HFFc6 (cell line): ENCODE measurements at regions not wholly inside any gene's neighbourhood (a gene's known extent, or its start where the extent isn't known, plus 50 kb on each side); places are given as distances from the start of the nearest gene placed in this dataset.

Experiments
- DNase-seq: peaks from one replicate; pipeline ENCODE4 v3.0.0-alpha.2; 2018
- H3K27ac Mint-ChIP-seq: 2 replicates; pipeline ENCODE4 v1.8.0; 2020; ENCODE audit warnings: mild to moderate bottlenecking, mixed read lengths
- H3K27me3 Mint-ChIP-seq: 2 replicates; pipeline ENCODE4 v1.8.0; 2021; ENCODE audit warnings: mild to moderate bottlenecking, moderate library complexity, mixed read lengths; ENCODE audit not compliant: insufficient read depth
- H3K36me3 Mint-ChIP-seq: 2 replicates; pipeline ENCODE4 v1.8.0; 2021; ENCODE audit warnings: low read depth, mixed read lengths
- H3K4me1 Mint-ChIP-seq: 2 replicates; pipeline ENCODE4 v1.8.0; 2020; ENCODE audit warnings: low read depth, mixed read lengths
- H3K4me3 Mint-ChIP-seq: 2 replicates; pipeline ENCODE4 v1.8.0; 2020; ENCODE audit warnings: mild to moderate bottlenecking, moderate library complexity, mixed read lengths
- H3K9me3 Mint-ChIP-seq: 2 replicates; pipeline ENCODE4 v1.8.0; 2020; ENCODE audit warnings: mild to moderate bottlenecking, mixed read lengths
- CTCF ChIP-seq: fragments of 200-600 bp; sonication (generic); IDR thresholded peaks from 2 replicates; pipeline ENCODE4 v1.5.0; 2021; ENCODE audit warnings: antibody characterized with exemption, mild to moderate bottlenecking

- no peak overlapping the region for H3K27ac Mint-ChIP-seq
- no peaks in the 10 kb centered on the region for H3K27me3 Mint-ChIP-seq
These were observed 349.7 kb upstream of the COBL start for GRCh38 chr7:51666266-51666665.

DNA sequence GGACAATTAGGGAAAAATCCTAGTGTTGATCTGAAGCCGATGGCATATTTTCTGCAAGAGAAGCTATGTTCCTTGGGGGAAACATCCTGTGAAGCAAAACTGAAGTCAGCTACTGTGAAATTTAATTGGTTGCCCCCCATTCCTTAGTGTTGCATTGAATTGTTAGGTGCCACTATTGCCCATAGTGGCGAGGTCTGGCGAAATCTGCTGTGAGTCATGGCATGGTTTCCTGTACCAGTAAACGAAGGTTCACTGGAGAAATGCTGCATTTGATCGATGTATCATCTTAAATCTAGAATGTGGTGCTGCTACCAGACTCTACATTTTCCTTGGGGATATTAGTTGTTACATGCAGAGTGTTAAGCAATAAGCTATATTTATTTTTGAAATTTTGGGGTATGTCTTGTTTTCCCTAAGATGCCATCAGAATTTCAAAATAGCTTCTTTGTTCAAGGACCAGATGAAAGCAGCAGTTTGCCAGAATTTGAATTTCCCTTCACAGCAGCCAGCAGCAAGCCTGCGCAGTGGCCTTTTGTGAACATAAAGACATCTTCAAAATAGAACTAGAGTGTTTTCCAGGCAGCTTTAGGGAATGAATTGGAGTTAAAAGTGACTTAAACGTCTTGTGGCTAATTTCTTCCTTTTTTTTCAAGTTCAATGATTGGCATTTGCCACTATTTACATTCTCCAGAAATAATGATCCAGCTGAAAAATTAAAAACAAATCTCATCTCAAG is 348.6 kb upstream of the COBL start:
- H3K9me3 Mint-ChIP-seq: peaks cover 46% of the 10 kb centered on the region
- TF ChIP-seq CTCF: no peak
- DNase-seq: no peak
- no peaks in the 10 kb centered on the region for H3K4me1 Mint-ChIP-seq
- no peak overlapping the region for H3K4me3 Mint-ChIP-seq
- H3K27ac Mint-ChIP-seq: no peak overlapping the region
- H3K27me3 Mint-ChIP-seq: no peaks in the 10 kb centered on the region
- H3K36me3 Mint-ChIP-seq: no peaks in the 10 kb centered on the region

More at GRCh38 chr7:51666266-51666665, 349.7 kb upstream of the COBL start:
- no peak overlapping the region for H3K4me3 Mint-ChIP-seq
- TF ChIP-seq CTCF: no peak
- peaks cover 41% of the 10 kb centered on the region for H3K9me3 Mint-ChIP-seq
- no peaks in the 10 kb centered on the region for H3K4me1 Mint-ChIP-seq
- no peak for DNase-seq
- H3K36me3 Mint-ChIP-seq: no peaks in the 10 kb centered on the region

DNA sequence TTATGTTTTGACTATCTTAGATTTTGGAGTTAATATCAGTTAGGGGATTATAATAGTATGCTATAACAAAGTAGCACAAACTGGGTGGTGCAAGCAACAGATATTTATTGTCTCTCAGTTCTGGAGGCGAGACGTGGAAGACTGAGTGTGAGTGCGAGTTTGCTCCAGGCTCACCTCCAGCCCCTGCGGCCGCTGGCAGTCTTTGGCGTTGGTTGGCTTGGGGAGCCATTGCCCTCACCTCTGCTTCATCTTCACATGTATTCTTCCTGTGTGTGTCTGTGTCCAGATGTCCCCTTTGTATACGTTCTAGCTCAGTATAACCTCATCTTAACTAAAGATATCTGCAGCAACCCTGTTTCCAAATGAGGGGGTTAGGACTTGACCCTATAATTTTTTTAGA is 343.9 kb upstream of the COBL start:
- TF ChIP-seq CTCF: no peak
- no peak for DNase-seq
- Mint-ChIP-seq H3K27me3 (no peaks in the 10 kb centered on the region), H3K27ac (no peak overlapping the region), H3K9me3 (peaks cover 50% of the 10 kb centered on the region), H3K36me3 (no peaks in the 10 kb centered on the region), H3K4me1 (no peaks in the 10 kb centered on the region), H3K4me3 (no peak overlapping the region)

- no peaks in the 10 kb centered on the region for H3K4me1 Mint-ChIP-seq
- TF ChIP-seq CTCF: no peak
- no peak for DNase-seq
- no peaks in the 10 kb centered on the region for H3K27me3 Mint-ChIP-seq
- H3K4me3 Mint-ChIP-seq: no peak overlapping the region
- H3K27ac Mint-ChIP-seq: no peak overlapping the region
- peaks cover 4% of the 10 kb centered on the region; the same call in 1 of the 2 replicates for H3K36me3 Mint-ChIP-seq
- peaks cover 54% of the 10 kb centered on the region for H3K9me3 Mint-ChIP-seq
These were observed 342.1 kb upstream of the COBL start for GRCh38 chr7:51658684-51659083.

DNA sequence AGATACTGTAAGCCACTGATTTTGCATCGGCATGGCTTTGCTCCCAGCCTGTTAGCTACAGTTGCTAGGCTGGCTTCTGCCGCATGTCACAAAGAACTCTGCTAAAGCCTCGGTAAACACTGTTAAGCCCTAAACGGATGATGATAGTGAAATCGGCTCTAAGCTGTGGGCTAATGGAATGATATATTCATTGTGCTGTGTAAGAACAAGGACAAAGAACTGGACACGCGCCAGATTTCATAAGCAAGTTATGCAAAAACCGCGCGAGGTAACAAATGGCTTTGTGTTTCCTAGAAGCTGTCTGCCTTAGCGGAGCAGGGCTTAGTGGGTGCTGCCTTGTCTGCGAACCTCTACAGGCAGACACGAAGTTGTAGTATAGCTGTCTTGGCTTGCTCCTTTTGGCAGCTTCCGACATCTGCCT is 331.3 kb upstream of the COBL start:
- Mint-ChIP-seq H3K9me3 (peaks cover 46% of the 10 kb centered on the region), H3K4me1 (no peaks in the 10 kb centered on the region), H3K27ac (no peak overlapping the region), H3K4me3 (no peak overlapping the region), H3K36me3 (peaks cover 4% of the 10 kb centered on the region), H3K27me3 (no peaks in the 10 kb centered on the region)
- TF ChIP-seq CTCF: no peak
- no peak for DNase-seq
